Coronary artery (tissue), 2 donors: ENCODE measurements at regions not wholly inside any gene's neighbourhood (a gene's known extent, or its start where the extent isn't known, plus 50 kb on each side); places are given as distances from the start of the nearest gene placed in this dataset.

Experiments
- DNase-seq: peaks from one replicate; pipeline ENCODE4 v3.0.0-alpha.2; 2017; ENCODE audit warnings: low spot score
- H3K27ac ChIP-seq, 2 donors: fragments of 200-600 bp; sonication (generic); one replicate each; pipeline ENCODE4 v1.5.1; 2016 to 2019
- H3K4me3 ChIP-seq: fragments of 200-600 bp; sonication (generic); 2 replicates; pipeline ENCODE4 v1.5.1; 2016; ENCODE audit warnings: mild to moderate bottlenecking, moderate library complexity
- TF ChIP-seq, protein P1 (sequence below): fragments of 200-600 bp; sonication (generic); IDR thresholded peaks from one replicate; pipeline ENCODE4 v1.5.1; 2019; ENCODE audit warnings: antibody characterized with exemption

DNA sequence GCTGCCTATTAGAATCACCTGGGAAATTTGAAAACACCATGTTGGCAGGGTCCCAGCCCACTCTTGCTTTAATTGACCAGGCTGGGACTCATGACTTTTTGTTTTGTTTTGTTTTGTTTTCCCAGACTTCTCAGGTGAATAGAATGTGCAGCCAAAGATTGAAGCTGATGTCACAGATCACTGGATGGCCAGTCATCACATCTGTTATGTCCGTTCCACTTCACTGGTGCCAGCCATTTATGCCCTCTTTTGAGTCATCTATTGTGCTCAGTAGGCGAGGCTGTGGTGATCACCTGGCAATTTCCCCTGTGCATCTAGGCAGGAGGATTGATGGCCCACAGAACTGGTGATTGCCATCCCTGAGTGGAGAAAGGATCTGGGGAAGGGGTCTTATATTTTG lies 297.3 kb downstream of the INSC start:
- Histone ChIP-seq H3K4me3 (no peak overlapping the region), H3K27ac (no peak overlapping the region)
- DNase-seq = no peak
- TF ChIP-seq, protein P1, sequence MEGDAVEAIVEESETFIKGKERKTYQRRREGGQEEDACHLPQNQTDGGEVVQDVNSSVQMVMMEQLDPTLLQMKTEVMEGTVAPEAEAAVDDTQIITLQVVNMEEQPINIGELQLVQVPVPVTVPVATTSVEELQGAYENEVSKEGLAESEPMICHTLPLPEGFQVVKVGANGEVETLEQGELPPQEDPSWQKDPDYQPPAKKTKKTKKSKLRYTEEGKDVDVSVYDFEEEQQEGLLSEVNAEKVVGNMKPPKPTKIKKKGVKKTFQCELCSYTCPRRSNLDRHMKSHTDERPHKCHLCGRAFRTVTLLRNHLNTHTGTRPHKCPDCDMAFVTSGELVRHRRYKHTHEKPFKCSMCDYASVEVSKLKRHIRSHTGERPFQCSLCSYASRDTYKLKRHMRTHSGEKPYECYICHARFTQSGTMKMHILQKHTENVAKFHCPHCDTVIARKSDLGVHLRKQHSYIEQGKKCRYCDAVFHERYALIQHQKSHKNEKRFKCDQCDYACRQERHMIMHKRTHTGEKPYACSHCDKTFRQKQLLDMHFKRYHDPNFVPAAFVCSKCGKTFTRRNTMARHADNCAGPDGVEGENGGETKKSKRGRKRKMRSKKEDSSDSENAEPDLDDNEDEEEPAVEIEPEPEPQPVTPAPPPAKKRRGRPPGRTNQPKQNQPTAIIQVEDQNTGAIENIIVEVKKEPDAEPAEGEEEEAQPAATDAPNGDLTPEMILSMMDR = no peak

- no peak for DNase-seq
- TF ChIP-seq, protein P1 = no peak
Measured at GRCh38 chr11:15418921-15419320, 304.2 kb downstream of the INSC start.

GRCh38 chr11:15419696-15420095 lies 305.0 kb downstream of the INSC start:
- TF ChIP-seq, protein P1 = no peak
- H3K27ac ChIP-seq = no peak overlapping the region
- DNase-seq = no peak
- H3K4me3 ChIP-seq = no peak overlapping the region

More at GRCh38 chr11:15418921-15419320, 304.2 kb downstream of the INSC start:
- no peak overlapping the region for H3K4me3 ChIP-seq
- no peak overlapping the region for H3K27ac ChIP-seq

DNA sequence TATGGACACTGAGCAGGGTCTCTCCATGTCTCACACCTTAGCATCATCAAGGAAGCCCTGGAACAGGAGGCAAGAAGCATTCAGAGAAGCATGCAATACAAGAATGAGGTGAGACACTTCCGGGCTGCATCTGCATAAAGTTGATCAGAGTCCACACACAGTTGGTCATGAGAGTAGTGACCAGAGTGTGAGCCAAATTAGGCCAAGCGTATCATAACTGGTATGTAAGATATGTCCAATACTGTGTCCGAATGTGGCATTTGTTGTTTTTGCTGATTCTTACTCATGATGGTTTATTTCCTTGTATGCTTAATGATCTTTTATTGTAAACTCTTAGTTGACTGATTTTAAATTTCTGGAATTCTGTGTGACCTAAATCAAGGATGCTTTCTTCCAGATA lies 315.7 kb downstream of the INSC start:
- Histone ChIP-seq H3K4me3 (no peak overlapping the region), H3K27ac (no peak overlapping the region)
- no peak for DNase-seq
- TF ChIP-seq, protein P1 = no peak

- DNase-seq = no peak
- TF ChIP-seq, protein P1 = no peak
- H3K27ac ChIP-seq = no peak overlapping the region
- no peak overlapping the region for H3K4me3 ChIP-seq
Measured at GRCh38 chr11:15434529-15434928, 319.8 kb downstream of the INSC start.

- Histone ChIP-seq H3K27ac (no peak overlapping the region), H3K4me3 (no peak overlapping the region)
- no peak for DNase-seq
- TF ChIP-seq, protein P1 = no peak
Measured at GRCh38 chr11:15446315-15446714, 331.6 kb downstream of the INSC start.

- no peak for DNase-seq
- no peak overlapping the region for H3K4me3 ChIP-seq
- TF ChIP-seq, protein P1 = no peak
- no peak overlapping the region for H3K27ac ChIP-seq
Measured at GRCh38 chr11:15446929-15447328, 332.2 kb downstream of the INSC start.
